IPS-15b (cell line): ENCODE measurements at regions not wholly inside any gene's neighbourhood (a gene's known extent, or its start where the extent isn't known, plus 50 kb on each side); places are given as distances from the start of the nearest gene placed in this dataset.
"Not testable (repeated sequence)": the region's sequence is repeated elsewhere in the genome, so short reads cannot be mapped to it uniquely, and the experiment has no call there.

ENCODE experiments used
- H3K27me3 ChIP-seq: one replicate; pipeline ENCODE4 v1.6.1; 2013; ENCODE audit warnings: low read length; ENCODE audit not compliant: control insufficient read depth, insufficient read depth
- H3K36me3 ChIP-seq: one replicate; pipeline ENCODE4 v1.6.1; 2013; ENCODE audit warnings: low read length; ENCODE audit not compliant: control insufficient read depth, insufficient read depth
- H3K4me1 ChIP-seq: one replicate; pipeline ENCODE4 v1.6.1; 2013; ENCODE audit warnings: mild to moderate bottlenecking, low read length; ENCODE audit not compliant: control insufficient read depth, insufficient read depth
- H3K4me3 ChIP-seq: one replicate; pipeline ENCODE4 v1.5.1; 2013; ENCODE audit warnings: low read depth, low read length
- H3K9ac ChIP-seq: one replicate; pipeline ENCODE4 v1.6.1; 2013; ENCODE audit warnings: low read depth, mild to moderate bottlenecking, low read length
- H3K9me3 ChIP-seq: one replicate; pipeline ENCODE4 v1.6.1; 2013; ENCODE audit warnings: mild to moderate bottlenecking, low read length; ENCODE audit not compliant: control insufficient read depth, insufficient read depth

DNA sequence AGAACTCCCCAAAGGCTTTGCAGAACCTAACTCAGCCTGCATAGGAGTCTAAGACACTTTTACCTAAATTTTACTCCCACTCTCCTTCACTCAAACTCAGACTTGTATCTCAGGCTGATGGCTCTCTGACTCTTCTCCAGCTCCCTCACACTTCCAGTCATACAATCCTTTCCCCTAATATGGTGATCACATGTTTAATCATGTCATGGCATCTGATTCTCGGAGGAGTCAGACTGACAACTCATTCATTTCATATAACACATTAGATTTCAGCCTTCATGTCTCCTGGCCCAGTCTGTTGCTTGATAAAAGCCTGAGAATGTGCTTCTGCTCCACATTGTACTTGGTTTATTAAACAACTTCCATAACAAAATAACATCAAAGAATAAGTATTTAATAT is 1503.9 kb upstream of the TENM4 start:
- no peaks in the 10 kb centered on the region for H3K27me3 ChIP-seq
- H3K9me3 ChIP-seq: no peaks in the 10 kb centered on the region
- H3K4me3 ChIP-seq: no peak overlapping the region
- H3K4me1 ChIP-seq: peaks cover 2% of the 10 kb centered on the region
- no peak overlapping the region for H3K9ac ChIP-seq
- H3K36me3 ChIP-seq: no peaks in the 10 kb centered on the region

DNA sequence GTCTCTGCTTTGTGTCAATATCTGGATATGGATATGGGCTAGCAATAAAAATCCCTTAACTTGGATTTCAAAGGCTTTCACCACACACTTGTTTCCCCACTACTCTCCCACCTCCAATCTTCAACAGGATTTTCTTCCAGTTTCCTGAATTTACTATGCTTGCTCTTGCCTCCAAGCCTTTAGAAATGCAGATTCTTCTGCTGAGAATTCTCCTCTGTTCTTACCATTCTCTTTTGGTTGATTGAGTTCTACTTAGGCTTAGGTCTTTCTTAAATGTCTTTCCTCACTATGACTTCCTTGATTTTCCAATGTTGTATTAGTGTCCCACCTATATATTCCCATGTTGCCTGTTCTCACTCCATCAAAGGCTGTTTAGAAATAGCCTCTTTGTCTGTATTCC is 1502.4 kb upstream of the TENM4 start:
- Histone ChIP-seq H3K4me3 (no peak overlapping the region), H3K9me3 (no peaks in the 10 kb centered on the region), H3K27me3 (no peaks in the 10 kb centered on the region), H3K9ac (no peak overlapping the region), H3K36me3 (no peaks in the 10 kb centered on the region), H3K4me1 (peaks cover 2% of the 10 kb centered on the region)

DNA sequence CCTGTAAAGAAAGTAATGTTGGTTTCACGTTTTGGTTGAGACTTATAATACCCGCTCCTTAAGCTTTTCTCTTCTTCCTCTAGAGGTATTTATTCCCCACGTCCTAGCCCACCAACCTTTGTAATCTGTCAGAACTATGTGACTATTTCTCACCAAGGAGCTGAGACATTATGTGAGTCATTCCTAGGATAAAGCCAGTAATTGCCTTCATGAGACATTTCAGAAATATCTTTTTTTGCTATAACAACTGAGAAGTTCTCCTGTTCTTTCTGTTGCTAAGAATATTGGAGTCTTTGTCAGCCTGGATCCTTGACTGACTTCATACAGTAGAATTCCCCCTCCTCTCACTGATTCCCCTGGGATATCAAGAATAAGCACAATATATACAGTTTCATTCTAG is 1497.0 kb upstream of the TENM4 start:
- H3K4me1 ChIP-seq: no peaks in the 10 kb centered on the region
- no peak overlapping the region for H3K4me3 ChIP-seq
- no peak overlapping the region for H3K9ac ChIP-seq
- no peaks in the 10 kb centered on the region for H3K9me3 ChIP-seq
- no peaks in the 10 kb centered on the region for H3K36me3 ChIP-seq
- no peaks in the 10 kb centered on the region for H3K27me3 ChIP-seq

DNA sequence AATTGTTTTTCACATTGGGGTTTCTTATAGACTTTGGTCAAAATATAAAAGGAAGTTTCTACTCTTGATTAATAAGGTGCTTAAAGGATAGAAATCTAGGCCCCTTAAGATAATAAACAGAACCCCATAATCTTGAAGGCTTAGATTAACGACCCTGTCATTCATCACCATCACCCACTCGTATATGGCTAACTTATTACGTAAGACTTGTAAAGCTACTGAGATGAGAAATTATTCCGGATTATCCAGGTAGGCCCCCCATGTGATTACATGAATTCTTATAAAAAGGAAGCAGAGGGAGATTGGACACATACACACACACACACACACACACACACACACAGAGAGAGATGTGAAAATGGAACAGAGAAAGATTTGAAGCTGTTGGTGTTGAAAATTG is 1489.2 kb upstream of the TENM4 start:
- H3K36me3 ChIP-seq: no peaks in the 10 kb centered on the region
- H3K9me3 ChIP-seq: no peaks in the 10 kb centered on the region
- no peak overlapping the region for H3K4me3 ChIP-seq
- no peaks in the 10 kb centered on the region for H3K27me3 ChIP-seq
- no peaks in the 10 kb centered on the region for H3K4me1 ChIP-seq
- no peak overlapping the region for H3K9ac ChIP-seq

DNA sequence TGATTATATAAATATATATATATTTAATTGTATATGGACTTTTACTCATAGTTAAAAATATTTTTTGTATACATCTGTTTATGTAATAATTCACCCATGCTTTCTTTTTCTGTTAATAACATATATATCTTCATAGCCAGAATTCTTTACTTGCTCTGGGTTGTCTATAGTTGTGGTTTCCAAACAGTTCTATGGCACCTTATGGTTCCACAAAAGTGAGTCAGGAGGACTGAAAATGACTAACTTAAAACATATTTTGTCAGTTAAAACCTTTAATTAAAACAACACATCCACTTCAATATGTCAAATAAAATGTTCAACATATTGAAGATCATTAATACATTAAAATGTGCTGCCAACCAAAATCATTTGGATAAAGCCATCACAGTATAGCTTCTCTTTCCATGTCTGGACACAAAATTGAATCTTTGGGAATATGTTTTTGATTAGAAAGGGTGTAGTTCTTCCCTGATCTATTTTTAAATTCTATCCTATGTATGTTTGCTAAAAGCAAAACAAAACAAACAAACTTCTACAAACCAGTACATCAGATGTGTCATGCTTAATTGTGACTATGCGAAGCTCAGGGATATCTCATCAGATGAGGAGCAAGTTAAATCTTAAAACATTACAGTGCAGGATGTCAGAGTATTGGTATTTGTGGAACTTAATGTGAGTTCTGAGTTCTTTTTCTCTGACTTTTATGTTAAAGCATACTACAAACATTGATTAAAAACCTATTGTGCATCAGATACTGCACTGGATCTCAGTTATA is 1488.4 kb upstream of the TENM4 start:
- no peaks in the 10 kb centered on the region for H3K27me3 ChIP-seq
- H3K4me3 ChIP-seq: no peak overlapping the region
- no peak overlapping the region for H3K9ac ChIP-seq
- no peaks in the 10 kb centered on the region for H3K4me1 ChIP-seq
- H3K9me3 ChIP-seq: no peaks in the 10 kb centered on the region
- no peaks in the 10 kb centered on the region for H3K36me3 ChIP-seq

DNA sequence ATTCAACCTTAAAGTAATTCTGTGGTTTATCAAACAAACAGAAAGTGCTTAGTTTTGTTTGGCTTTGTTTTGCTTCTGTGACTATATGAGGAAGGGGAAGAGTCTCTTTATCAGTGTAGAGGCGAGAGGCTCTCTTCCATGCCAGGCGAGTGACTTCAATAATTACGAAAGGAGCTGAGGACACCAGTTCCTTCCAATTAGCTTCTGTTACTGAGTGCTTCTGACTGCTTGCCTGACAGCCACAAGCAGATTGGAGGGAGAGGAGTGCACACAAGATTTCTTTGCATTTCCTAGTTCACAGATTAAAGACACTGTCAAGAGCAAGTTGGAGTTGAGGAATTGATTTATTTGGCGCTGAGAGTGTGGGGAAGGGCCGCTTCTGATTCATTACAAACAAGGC is 1484.5 kb upstream of the TENM4 start:
- no peak overlapping the region for H3K9ac ChIP-seq
- no peaks in the 10 kb centered on the region for H3K36me3 ChIP-seq
- H3K4me1 ChIP-seq: no peaks in the 10 kb centered on the region
- no peaks in the 10 kb centered on the region for H3K9me3 ChIP-seq
- no peaks in the 10 kb centered on the region for H3K27me3 ChIP-seq
- H3K4me3 ChIP-seq: no peak overlapping the region

DNA sequence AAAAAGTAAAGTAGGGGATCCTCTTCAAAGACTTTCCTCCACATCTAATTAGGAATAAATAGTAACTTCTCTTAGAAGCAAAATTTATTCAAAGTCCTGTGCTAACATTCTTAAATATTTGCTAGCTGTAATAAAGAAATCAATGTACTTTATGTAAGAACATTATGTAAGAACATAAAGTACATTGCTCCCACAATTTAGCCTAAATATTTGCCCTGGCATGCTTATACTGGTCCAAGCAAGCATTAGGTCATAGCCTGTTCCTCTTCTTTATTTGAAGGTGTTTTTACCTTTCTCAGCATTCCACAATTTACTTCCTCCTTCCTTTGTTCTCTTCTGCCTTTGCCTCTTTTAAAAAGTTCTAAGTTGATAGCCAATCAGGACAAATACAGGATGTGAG is 1480.5 kb upstream of the TENM4 start:
- not testable (repeated sequence) for H3K9ac ChIP-seq, H3K9me3 ChIP-seq, H3K36me3 ChIP-seq, H3K4me3 ChIP-seq, H3K4me1 ChIP-seq, H3K27me3 ChIP-seq

DNA sequence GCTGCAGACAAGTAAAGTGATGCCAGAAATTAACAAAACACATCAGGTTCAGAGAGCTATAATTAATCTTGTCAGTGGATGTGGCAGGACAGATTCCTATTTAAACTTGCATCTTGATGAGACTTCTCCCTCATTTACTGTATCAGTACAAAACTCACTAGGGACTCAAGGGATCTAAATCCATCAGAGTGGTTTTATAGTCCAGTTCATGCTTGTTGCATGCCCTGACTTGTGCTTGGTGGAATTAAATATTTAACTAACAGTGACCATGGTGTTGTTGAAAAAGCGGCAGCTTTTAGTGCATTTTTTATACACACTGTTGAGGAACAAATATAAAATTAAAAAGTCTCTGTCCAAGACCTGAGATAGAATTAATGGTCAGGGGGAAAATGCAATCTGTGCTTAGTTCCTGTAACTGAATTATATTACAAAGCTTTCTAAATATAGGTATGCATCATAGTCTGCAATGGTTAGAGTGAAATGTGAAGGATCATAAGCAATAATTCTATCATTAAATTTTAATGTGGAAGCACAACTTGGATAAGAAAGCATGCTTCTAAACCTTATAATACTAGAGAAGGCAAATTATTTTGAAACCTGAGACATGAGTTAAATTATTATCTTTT is 1475.5 kb upstream of the TENM4 start:
- H3K9me3 ChIP-seq: no peaks in the 10 kb centered on the region
- no peak overlapping the region for H3K4me3 ChIP-seq
- H3K9ac ChIP-seq: no peak overlapping the region
- no peaks in the 10 kb centered on the region for H3K27me3 ChIP-seq
- H3K36me3 ChIP-seq: no peaks in the 10 kb centered on the region
- H3K4me1 ChIP-seq: peaks cover 3% of the 10 kb centered on the region

DNA sequence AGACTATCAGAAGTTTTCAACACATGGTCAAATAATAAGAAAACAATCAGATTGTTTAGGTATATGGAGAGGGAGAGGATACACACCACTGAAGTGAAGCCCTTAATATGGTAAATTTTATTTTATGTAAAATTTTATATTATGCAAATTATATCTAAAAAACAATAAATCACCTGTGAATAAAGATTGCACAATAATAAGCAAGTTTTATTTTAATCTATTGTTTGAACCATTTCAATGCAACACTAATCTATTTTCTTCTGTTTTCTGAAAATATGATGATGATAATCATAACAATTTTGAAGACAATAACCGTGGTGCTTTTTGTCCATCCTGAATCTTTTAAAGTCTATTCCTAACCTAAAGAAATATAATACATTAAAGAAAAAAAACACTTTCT is 1473.5 kb upstream of the TENM4 start:
- Histone ChIP-seq H3K36me3 (no peaks in the 10 kb centered on the region), H3K9me3 (no peaks in the 10 kb centered on the region), H3K27me3 (no peaks in the 10 kb centered on the region), H3K9ac (no peak overlapping the region), H3K4me3 (no peak overlapping the region), H3K4me1 (peaks cover 3% of the 10 kb centered on the region)

DNA sequence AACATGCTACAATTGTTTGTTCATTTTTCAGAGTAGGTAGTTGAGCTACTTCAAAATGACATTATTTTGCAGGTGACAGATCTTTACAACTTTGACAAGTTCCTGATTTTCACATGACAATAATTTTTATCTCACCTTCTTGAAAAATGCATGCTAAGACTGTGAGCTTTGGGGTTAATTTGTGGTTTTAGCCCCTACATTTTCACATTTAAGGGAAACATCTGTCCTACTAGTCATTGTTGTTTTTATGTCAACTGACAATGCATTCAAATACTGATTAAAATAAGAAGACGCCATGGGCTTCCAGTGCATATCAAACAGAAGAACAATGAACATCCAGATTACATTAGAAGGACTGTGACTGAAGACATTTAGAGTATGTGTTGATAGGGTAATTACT is 1470.8 kb upstream of the TENM4 start:
- no peaks in the 10 kb centered on the region for H3K9me3 ChIP-seq
- H3K27me3 ChIP-seq: no peaks in the 10 kb centered on the region
- H3K4me1 ChIP-seq: peaks cover 3% of the 10 kb centered on the region
- no peak overlapping the region for H3K4me3 ChIP-seq
- H3K36me3 ChIP-seq: no peaks in the 10 kb centered on the region
- H3K9ac ChIP-seq: no peak overlapping the region

DNA sequence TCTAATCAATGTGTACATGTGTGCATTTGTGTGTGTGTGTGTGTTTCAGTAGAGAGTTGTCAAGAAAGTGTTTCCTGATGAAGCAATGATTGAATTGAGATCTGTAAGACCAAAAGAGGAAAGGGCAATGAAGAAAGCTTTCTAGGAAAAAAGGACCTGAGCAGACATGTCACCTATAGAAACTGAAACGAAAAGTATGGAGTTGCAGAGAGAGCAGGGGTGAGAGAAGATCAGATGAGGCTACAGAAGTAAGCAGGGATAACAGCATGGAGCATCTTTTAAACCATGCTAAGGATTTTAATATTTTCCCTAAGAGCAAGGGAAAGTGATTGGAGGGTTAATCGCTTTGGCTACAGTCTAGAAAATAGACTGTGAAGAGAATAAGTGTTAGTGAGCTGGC is 1459.4 kb upstream of the TENM4 start:
- H3K9ac ChIP-seq: no peak overlapping the region
- no peaks in the 10 kb centered on the region for H3K4me1 ChIP-seq
- no peaks in the 10 kb centered on the region for H3K36me3 ChIP-seq
- no peaks in the 10 kb centered on the region for H3K9me3 ChIP-seq
- H3K27me3 ChIP-seq: no peaks in the 10 kb centered on the region
- no peak overlapping the region for H3K4me3 ChIP-seq

DNA sequence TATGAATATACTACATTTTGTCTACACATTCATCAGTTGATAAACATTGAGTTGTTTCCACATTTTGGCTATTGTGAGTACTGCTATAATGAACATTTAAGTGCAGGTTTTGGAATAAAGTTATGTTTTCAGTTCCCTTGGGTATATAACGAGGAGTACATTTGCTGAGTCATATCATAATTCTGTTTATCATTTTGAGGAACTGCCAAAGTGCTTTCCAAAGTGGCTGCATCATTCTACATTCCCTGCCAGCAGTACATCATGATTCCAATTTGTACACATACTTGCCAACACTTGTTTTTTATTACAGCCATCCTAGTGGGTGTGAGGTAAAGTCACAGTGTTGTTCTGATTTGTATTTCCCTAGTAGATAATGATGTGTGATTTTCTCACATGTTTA is 1458.6 kb upstream of the TENM4 start:
- no peaks in the 10 kb centered on the region for H3K36me3 ChIP-seq
- H3K4me3 ChIP-seq: no peak overlapping the region
- no peak overlapping the region for H3K9ac ChIP-seq

More for the DNA sequence above, 1458.6 kb upstream of the TENM4 start:
- Histone ChIP-seq H3K27me3 (no peaks in the 10 kb centered on the region), H3K9me3 (no peaks in the 10 kb centered on the region), H3K4me1 (no peaks in the 10 kb centered on the region)
